Nephron progenitor cell (in vitro differentiated cells): ENCODE measurements at regions not wholly inside any gene's neighbourhood (a gene's known extent, or its start where the extent isn't known, plus 50 kb on each side); places are given as distances from the start of the nearest gene placed in this dataset.

Source experiments
- DNase-seq: peaks from one replicate; pipeline ENCODE4 v3.0.0; 2021
- H3K27ac Mint-ChIP-seq: 2 replicates; pipeline ENCODE4 v1.8.0; 2021; ENCODE audit warnings: mild to moderate bottlenecking, moderate library complexity, mixed read lengths
- H3K27me3 Mint-ChIP-seq: 2 replicates; pipeline ENCODE4 v1.8.0; 2021; ENCODE audit warnings: mild to moderate bottlenecking, low read depth, mixed read lengths; ENCODE audit not compliant: poor library complexity
- H3K36me3 Mint-ChIP-seq: 2 replicates; pipeline ENCODE4 v1.8.0; 2021; ENCODE audit warnings: low read depth, mixed read lengths
- H3K4me1 Mint-ChIP-seq: 2 replicates; pipeline ENCODE4 v1.8.0; 2021; ENCODE audit warnings: mixed read lengths
- H3K4me3 Mint-ChIP-seq: 2 replicates; pipeline ENCODE4 v1.8.0; 2021; ENCODE audit warnings: mild to moderate bottlenecking, moderate library complexity, mixed read lengths
- H3K9me3 Mint-ChIP-seq: 2 replicates; pipeline ENCODE4 v1.8.0; 2021; ENCODE audit warnings: mild to moderate bottlenecking, moderate library complexity, mixed read lengths
- TF ChIP-seq, protein P1 (sequence below): fragments of 200-600 bp; sonication (generic); IDR thresholded peaks from 2 replicates; pipeline ENCODE4 v1.5.0; 2021; ENCODE audit warnings: antibody characterized with exemption

DNA sequence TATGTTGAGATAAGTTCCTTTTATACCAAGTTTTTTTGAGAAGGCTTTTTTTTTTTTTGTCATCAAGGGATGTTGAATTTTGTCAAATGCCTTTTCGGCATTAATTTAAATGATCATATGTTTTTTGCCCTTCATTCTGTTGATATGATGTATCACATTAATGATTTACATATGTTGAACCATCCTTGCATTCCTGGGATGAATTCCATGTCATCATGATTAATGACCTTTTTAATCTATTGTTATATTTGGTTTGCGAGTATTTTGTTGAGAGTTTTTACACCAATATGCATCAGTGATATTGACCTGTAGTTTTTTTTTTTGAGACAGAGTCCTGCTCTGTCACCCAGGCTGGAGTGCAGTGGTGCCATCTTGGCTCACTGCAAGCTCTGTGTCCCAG lies 585.7 kb upstream of the FANCL start:
- Mint-ChIP-seq H3K4me3 (no peak overlapping the region), H3K9me3 (peaks cover 43% of the 10 kb centered on the region), H3K27me3 (peaks cover 4% of the 10 kb centered on the region), H3K36me3 (no peaks in the 10 kb centered on the region), H3K4me1 (no peaks in the 10 kb centered on the region), H3K27ac (no peak overlapping the region)
- DNase-seq = no peak
- TF ChIP-seq, protein P1, sequence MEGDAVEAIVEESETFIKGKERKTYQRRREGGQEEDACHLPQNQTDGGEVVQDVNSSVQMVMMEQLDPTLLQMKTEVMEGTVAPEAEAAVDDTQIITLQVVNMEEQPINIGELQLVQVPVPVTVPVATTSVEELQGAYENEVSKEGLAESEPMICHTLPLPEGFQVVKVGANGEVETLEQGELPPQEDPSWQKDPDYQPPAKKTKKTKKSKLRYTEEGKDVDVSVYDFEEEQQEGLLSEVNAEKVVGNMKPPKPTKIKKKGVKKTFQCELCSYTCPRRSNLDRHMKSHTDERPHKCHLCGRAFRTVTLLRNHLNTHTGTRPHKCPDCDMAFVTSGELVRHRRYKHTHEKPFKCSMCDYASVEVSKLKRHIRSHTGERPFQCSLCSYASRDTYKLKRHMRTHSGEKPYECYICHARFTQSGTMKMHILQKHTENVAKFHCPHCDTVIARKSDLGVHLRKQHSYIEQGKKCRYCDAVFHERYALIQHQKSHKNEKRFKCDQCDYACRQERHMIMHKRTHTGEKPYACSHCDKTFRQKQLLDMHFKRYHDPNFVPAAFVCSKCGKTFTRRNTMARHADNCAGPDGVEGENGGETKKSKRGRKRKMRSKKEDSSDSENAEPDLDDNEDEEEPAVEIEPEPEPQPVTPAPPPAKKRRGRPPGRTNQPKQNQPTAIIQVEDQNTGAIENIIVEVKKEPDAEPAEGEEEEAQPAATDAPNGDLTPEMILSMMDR = no peak

DNA sequence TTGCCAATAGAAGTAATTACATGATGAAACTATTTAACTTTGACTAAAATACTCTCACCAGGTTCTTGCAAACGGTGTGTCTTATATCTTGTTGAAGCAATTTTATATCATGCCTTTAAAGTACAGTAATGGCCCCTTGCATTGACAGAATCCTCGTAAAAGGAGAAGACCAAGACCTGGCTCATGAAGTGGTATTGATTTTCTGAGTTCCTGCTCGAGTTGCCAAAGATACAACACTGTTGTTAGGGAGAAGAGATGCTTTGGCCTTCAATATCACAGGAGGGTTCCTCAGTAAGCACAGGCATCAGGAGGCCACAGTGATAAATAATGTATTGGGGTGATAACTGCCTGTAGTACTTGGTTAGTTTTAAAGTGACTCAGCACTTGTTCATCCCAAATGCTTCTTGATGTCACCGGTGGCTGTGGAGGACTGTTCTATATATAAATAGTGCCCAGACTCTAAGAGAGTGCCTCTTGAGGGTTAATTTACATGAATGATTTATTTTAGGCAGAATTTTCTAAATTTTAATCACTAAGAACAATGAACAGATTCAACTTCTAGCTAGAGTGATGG lies 571.7 kb upstream of the FANCL start:
- no peak for DNase-seq
- TF ChIP-seq, protein P1 = no peak
- H3K27ac Mint-ChIP-seq = no peak overlapping the region
- no peaks in the 10 kb centered on the region for H3K36me3 Mint-ChIP-seq
- no peaks in the 10 kb centered on the region for H3K9me3 Mint-ChIP-seq
- no peaks in the 10 kb centered on the region for H3K27me3 Mint-ChIP-seq
- no peak overlapping the region for H3K4me3 Mint-ChIP-seq
- H3K4me1 Mint-ChIP-seq = no peaks in the 10 kb centered on the region

DNA sequence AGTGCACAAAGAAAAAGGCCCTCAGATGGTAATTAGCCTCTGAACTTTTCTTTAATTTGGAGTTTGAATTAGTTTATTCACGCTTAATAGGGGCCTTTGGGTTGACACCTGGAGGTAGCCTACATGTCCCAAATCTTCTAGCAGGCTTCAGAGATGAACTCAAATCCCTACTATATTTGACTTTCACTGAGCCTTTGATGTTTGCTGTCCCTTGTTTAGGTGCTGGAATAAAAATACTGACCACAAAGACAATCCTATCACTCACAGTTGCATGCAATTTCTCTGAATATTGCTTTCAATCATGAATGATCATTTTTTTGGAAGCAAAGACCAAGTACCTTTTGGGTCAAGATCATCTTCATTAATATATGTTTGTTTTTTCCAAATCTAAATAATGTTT lies 564.0 kb upstream of the FANCL start:
- no peaks in the 10 kb centered on the region for H3K36me3 Mint-ChIP-seq
- no peak overlapping the region for H3K4me3 Mint-ChIP-seq
- DNase-seq = no peak
- no peak overlapping the region for H3K27ac Mint-ChIP-seq
- TF ChIP-seq, protein P1 = no peak
- no peaks in the 10 kb centered on the region for H3K9me3 Mint-ChIP-seq
- H3K27me3 Mint-ChIP-seq = peaks cover 7% of the 10 kb centered on the region
- H3K4me1 Mint-ChIP-seq = no peaks in the 10 kb centered on the region

DNA sequence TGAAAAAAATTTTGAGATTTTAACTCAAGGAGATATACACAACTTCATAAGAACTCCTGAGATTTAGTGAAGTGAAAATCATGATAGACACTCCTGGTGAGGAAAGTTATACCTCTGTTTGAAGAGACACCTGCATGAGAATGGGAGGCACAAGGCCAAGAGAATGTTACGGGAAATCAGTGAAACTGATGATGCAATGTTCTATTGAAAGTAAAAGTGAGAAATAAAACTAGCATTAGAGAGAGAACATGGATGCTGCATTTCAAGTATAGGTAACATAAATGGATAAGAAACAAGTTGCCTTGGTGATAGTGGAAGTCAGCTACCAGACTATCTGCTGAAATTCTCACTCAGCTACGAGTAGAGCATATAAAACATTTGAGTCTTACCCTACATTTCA lies 562.1 kb upstream of the FANCL start:
- Mint-ChIP-seq H3K4me1 (no peaks in the 10 kb centered on the region), H3K4me3 (no peak overlapping the region), H3K36me3 (no peaks in the 10 kb centered on the region), H3K27ac (no peak overlapping the region), H3K9me3 (no peaks in the 10 kb centered on the region), H3K27me3 (peaks cover 7% of the 10 kb centered on the region)
- TF ChIP-seq, protein P1 = no peak
- no peak for DNase-seq

DNA sequence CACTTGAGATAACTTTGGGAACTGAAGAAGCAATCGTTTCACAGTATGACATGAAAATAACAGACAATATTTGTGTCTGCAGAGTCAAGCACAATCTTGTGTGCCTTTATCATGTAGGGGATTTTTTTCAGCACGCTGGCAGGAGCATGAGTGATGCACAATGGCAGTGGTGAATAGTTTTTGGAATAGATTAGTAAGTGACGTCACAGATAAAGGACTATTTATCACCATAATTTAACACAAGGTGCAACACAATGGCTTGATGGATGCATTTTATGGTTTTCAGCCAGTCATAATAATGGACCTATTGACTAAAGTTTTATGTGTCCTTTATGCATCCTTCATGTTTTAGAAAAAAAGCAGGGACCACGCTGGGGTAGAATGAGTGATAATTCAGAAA lies 559.8 kb upstream of the FANCL start:
- Mint-ChIP-seq H3K27ac (no peak overlapping the region), H3K27me3 (peaks cover under 1% of the 10 kb centered on the region), H3K4me1 (no peaks in the 10 kb centered on the region), H3K4me3 (no peak overlapping the region), H3K9me3 (no peaks in the 10 kb centered on the region), H3K36me3 (no peaks in the 10 kb centered on the region)
- TF ChIP-seq, protein P1 = no peak
- DNase-seq = no peak

DNA sequence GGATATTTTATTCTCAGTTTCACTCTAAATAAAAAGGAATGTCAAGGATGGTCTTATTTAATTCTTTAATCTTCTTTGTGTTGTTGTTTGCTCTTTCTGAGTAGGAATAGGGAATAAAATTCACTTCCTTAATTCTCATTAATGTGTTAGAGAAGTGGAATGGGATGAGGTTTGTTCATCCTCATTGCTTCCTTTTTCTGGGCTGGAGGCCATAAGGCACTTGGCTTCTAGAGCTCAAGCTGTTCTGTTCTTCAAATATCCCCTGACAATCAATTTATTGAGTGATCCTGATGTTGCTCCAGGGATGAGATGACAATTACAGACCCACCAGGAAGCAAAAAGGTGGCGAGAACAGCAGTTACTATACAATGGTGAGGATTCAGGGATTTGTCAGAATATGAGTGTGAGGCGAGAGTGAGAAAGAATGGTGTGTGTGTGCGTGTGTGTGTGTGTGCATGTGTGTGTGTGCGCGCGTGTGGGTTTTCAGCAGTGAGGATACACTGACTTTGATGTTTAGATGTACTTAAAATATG lies 557.6 kb upstream of the FANCL start:
- Mint-ChIP-seq H3K4me1 (no peaks in the 10 kb centered on the region), H3K27ac (no peak overlapping the region), H3K9me3 (no peaks in the 10 kb centered on the region), H3K36me3 (no peaks in the 10 kb centered on the region), H3K4me3 (no peak overlapping the region), H3K27me3 (no peaks in the 10 kb centered on the region)
- TF ChIP-seq, protein P1 = no peak
- DNase-seq = no peak
